Effector memory CD8-positive, alpha-beta T cell (primary cell): ENCODE measurements at regions not wholly inside any gene's neighbourhood (a gene's known extent, or its start where the extent isn't known, plus 50 kb on each side); places are given as distances from the start of the nearest gene placed in this dataset.
"Not testable (repeated sequence)": the region's sequence is repeated elsewhere in the genome, so short reads cannot be mapped to it uniquely, and the experiment has no call there.

Experiments used
- ATAC-seq: fragments of 150-1000 bp; cut with Tn5 transposase; replicated peaks from 2 replicates; pipeline ENCODE4 v1.10.0; 2021; ENCODE audit warnings: mild to moderate bottlenecking, moderate library complexity
- DNase-seq, 3 experiments: peaks; one replicate each; pipeline ENCODE4 v3.0.0; 2021
- H3K27ac Mint-ChIP-seq, 2 donors: one replicate each; pipeline ENCODE4 v1.8.0; 2022; ENCODE audit warnings: mild to moderate bottlenecking in 2 of 2, mixed read lengths in 2 of 2, moderate library complexity in 2 of 2
- H3K27me3 Mint-ChIP-seq, 2 donors: one replicate each; pipeline ENCODE4 v1.8.0; 2022; ENCODE audit warnings: mixed read lengths in 2 of 2
- H3K36me3 Mint-ChIP-seq: one replicate; pipeline ENCODE4 v1.8.0; 2022; ENCODE audit warnings: mild to moderate bottlenecking, moderate library complexity, mixed read lengths; ENCODE audit not compliant: insufficient read depth
- H3K4me1 Mint-ChIP-seq, 2 donors: one replicate each; pipeline ENCODE4 v1.8.0; 2022; ENCODE audit warnings: low read depth in 2 of 2, mixed read lengths in 2 of 2
- H3K4me3 Mint-ChIP-seq, 2 donors: one replicate each; pipeline ENCODE4 v1.8.0; 2022; ENCODE audit warnings: mild to moderate bottlenecking in 2 of 2, mixed read lengths in 2 of 2, moderate library complexity in 2 of 2
- H3K9me3 Mint-ChIP-seq, 2 donors: one replicate each; pipeline ENCODE4 v1.8.0; 2022; ENCODE audit warnings: mixed read lengths in 2 of 2

- H3K4me1 Mint-ChIP-seq, result no peaks in the 10 kb centered on the region
- no peak overlapping the region for H3K4me3 Mint-ChIP-seq
- no peak for ATAC-seq
- H3K36me3 Mint-ChIP-seq, result no peaks in the 10 kb centered on the region
- H3K27ac Mint-ChIP-seq, result no peak overlapping the region
- H3K9me3 Mint-ChIP-seq, result peaks cover 9 to 12% of the 10 kb centered on the region in 2 donors
- DNase-seq, result no peak
- no peaks in the 10 kb centered on the region for H3K27me3 Mint-ChIP-seq
Measured at GRCh38 chr4:66820681-66821080, 724.6 kb downstream of the CENPC start.

GRCh38 chr4:66814277-66814676, 731.0 kb downstream of the CENPC start:
- no peaks in the 10 kb centered on the region for H3K36me3 Mint-ChIP-seq
- no peak for ATAC-seq

GRCh38 chr4:66805582-66805981, 739.7 kb downstream of the CENPC start:
- Mint-ChIP-seq H3K4me3 (no peak overlapping the region), H3K27ac (no peak overlapping the region), H3K27me3 (no peaks in the 10 kb centered on the region), H3K4me1 (no peaks in the 10 kb centered on the region), H3K9me3 (peaks cover under 1 to 6% of the 10 kb centered on the region in 2 donors), H3K36me3 (no peaks in the 10 kb centered on the region)
- no peak for DNase-seq
- no peak for ATAC-seq

More at GRCh38 chr4:66814277-66814676, 731.0 kb downstream of the CENPC start:
- peaks cover 5 to 10% of the 10 kb centered on the region in 2 donors for H3K9me3 Mint-ChIP-seq
- H3K4me1 Mint-ChIP-seq, result no peaks in the 10 kb centered on the region
- H3K27ac Mint-ChIP-seq, result no peak overlapping the region
- no peaks in the 10 kb centered on the region for H3K27me3 Mint-ChIP-seq
- no peak overlapping the region for H3K4me3 Mint-ChIP-seq
- no peak for DNase-seq

- Mint-ChIP-seq H3K36me3 (no peaks in the 10 kb centered on the region), H3K4me3 (no peak overlapping the region), H3K4me1 (no peaks in the 10 kb centered on the region), H3K27ac (no peak overlapping the region), H3K9me3 (peaks cover 0 to 6% of the 10 kb centered on the region in 2 donors), H3K27me3 (no peaks in the 10 kb centered on the region)
- no peak for ATAC-seq
- no peak for DNase-seq
Measured at GRCh38 chr4:66804979-66805378, 740.3 kb downstream of the CENPC start.

GRCh38 chr4:66797608-66798007, 747.7 kb downstream of the CENPC start:
- no peak overlapping the region for H3K27ac Mint-ChIP-seq
- DNase-seq (no peak), ATAC-seq (no peak)
- no peaks in the 10 kb centered on the region for H3K4me1 Mint-ChIP-seq
- no peak overlapping the region for H3K4me3 Mint-ChIP-seq
- H3K27me3 Mint-ChIP-seq, result no peaks in the 10 kb centered on the region
- peaks cover under 1 to 1% of the 10 kb centered on the region in 2 donors for H3K9me3 Mint-ChIP-seq
- no peaks in the 10 kb centered on the region for H3K36me3 Mint-ChIP-seq

GRCh38 chr4:66795724-66796123, 749.6 kb downstream of the CENPC start:
- no peak for DNase-seq
- no peaks in the 10 kb centered on the region for H3K4me1 Mint-ChIP-seq
- ATAC-seq, result no peak
- H3K27ac Mint-ChIP-seq, result no peak overlapping the region
- no peaks in the 10 kb centered on the region for H3K27me3 Mint-ChIP-seq
- no peaks in the 10 kb centered on the region for H3K36me3 Mint-ChIP-seq
- peaks cover 0 to 9% of the 10 kb centered on the region in 2 donors for H3K9me3 Mint-ChIP-seq
- no peak overlapping the region for H3K4me3 Mint-ChIP-seq

GRCh38 chr4:66794390-66795034, 750.8 kb downstream of the CENPC start:
- Mint-ChIP-seq H3K36me3 (no peaks in the 10 kb centered on the region), H3K4me1 (no peaks in the 10 kb centered on the region), H3K27ac (no peak overlapping the region), H3K27me3 (no peaks in the 10 kb centered on the region), H3K4me3 (no peak overlapping the region), H3K9me3 (peaks cover 0 to 9% of the 10 kb centered on the region in 2 donors)
- ATAC-seq, result no peak
- no peak for DNase-seq

- Mint-ChIP-seq H3K27ac (no peak overlapping the region), H3K9me3 (peaks cover 0 to 9% of the 10 kb centered on the region in 2 donors), H3K36me3 (no peaks in the 10 kb centered on the region), H3K4me3 (no peak overlapping the region), H3K4me1 (no peaks in the 10 kb centered on the region), H3K27me3 (no peaks in the 10 kb centered on the region)
- ATAC-seq (no peak), DNase-seq (no peak)
Measured at GRCh38 chr4:66791686-66792085, 753.6 kb downstream of the CENPC start.

GRCh38 chr4:66785479-66785878, 759.8 kb downstream of the CENPC start:
- DNase-seq (no peak), ATAC-seq (no peak)
- H3K9me3 Mint-ChIP-seq, result peaks cover 0 to 1% of the 10 kb centered on the region in 2 donors
- no peaks in the 10 kb centered on the region for H3K4me1 Mint-ChIP-seq
- no peak overlapping the region for H3K27ac Mint-ChIP-seq
- no peaks in the 10 kb centered on the region for H3K27me3 Mint-ChIP-seq
- H3K4me3 Mint-ChIP-seq, result no peak overlapping the region
- H3K36me3 Mint-ChIP-seq, result no peaks in the 10 kb centered on the region

- not testable (repeated sequence) for ATAC-seq, H3K27ac Mint-ChIP-seq, DNase-seq, H3K36me3 Mint-ChIP-seq, H3K27me3 Mint-ChIP-seq, H3K9me3 Mint-ChIP-seq, H3K4me1 Mint-ChIP-seq, H3K4me3 Mint-ChIP-seq
Measured at GRCh38 chr4:66782751-66783150, 762.6 kb downstream of the CENPC start.

GRCh38 chr4:66777097-66777496, 768.2 kb downstream of the CENPC start:
- DNase-seq, result no peak
- Mint-ChIP-seq H3K36me3 (no peaks in the 10 kb centered on the region), H3K27ac (no peak overlapping the region), H3K4me3 (no peak overlapping the region), H3K9me3 (peaks cover 4 to 5% of the 10 kb centered on the region in 2 donors), H3K4me1 (no peaks in the 10 kb centered on the region), H3K27me3 (no peaks in the 10 kb centered on the region)
- ATAC-seq, result no peak

- Mint-ChIP-seq H3K4me1 (no peaks in the 10 kb centered on the region), H3K9me3 (peaks cover 10 to 17% of the 10 kb centered on the region in 2 donors), H3K27me3 (no peaks in the 10 kb centered on the region), H3K36me3 (no peaks in the 10 kb centered on the region), H3K27ac (no peak overlapping the region), H3K4me3 (no peak overlapping the region)
- ATAC-seq, result no peak
- DNase-seq, result no peak
Measured at GRCh38 chr4:66769441-66769840, 775.9 kb downstream of the CENPC start.

- no peak overlapping the region for H3K4me3 Mint-ChIP-seq
- DNase-seq (no peak), ATAC-seq (no peak)
- H3K27me3 Mint-ChIP-seq, result no peaks in the 10 kb centered on the region
- no peaks in the 10 kb centered on the region for H3K36me3 Mint-ChIP-seq
- H3K4me1 Mint-ChIP-seq, result no peaks in the 10 kb centered on the region
- H3K9me3 Mint-ChIP-seq, result peaks cover 14 to 25% of the 10 kb centered on the region in 2 donors
- no peak overlapping the region for H3K27ac Mint-ChIP-seq
Measured at GRCh38 chr4:66767442-66767841, 777.9 kb downstream of the CENPC start.

GRCh38 chr4:66766557-66766956, 778.7 kb downstream of the CENPC start:
- H3K4me3 Mint-ChIP-seq, result no peak overlapping the region
- DNase-seq (no peak), ATAC-seq (no peak)
- no peaks in the 10 kb centered on the region for H3K27me3 Mint-ChIP-seq
- no peaks in the 10 kb centered on the region for H3K4me1 Mint-ChIP-seq
- no peak overlapping the region for H3K27ac Mint-ChIP-seq
- H3K36me3 Mint-ChIP-seq, result no peaks in the 10 kb centered on the region
- H3K9me3 Mint-ChIP-seq, result peaks cover 10 to 18% of the 10 kb centered on the region in 2 donors
